GM23338 (cell line): ENCODE measurements at regions not wholly inside any gene's neighbourhood (a gene's known extent, or its start where the extent isn't known, plus 50 kb on each side); places are given as distances from the start of the nearest gene placed in this dataset.

Experiments
- ATAC-seq: fragments of 200-7000 bp; cut with Tn5 transposase; 3 replicates; pipeline ENCODE4 v1.9.1; 2020
- DNase-seq: peaks from one replicate; pipeline ENCODE4 v3.0.0-alpha.2; 2015; ENCODE audit warnings: low spot score
- H2AFZ ChIP-seq: fragments of 200-600 bp; sonication (generic); 2 replicates; pipeline ENCODE4 v1.8.0; 2016; ENCODE audit warnings: antibody characterized with exemption, mild to moderate bottlenecking, moderate library complexity
- H3F3A ChIP-seq: fragments of 200-600 bp; sonication (generic); replicated peaks from 2 replicates; pipeline ENCODE4 v1.8.0; 2017; ENCODE audit warnings: antibody characterized with exemption, mixed run types, low read depth
- H3K27ac ChIP-seq: fragments of 200-600 bp; sonication (generic); 2 replicates; pipeline ENCODE4 v1.6.1; 2016; ENCODE audit warnings: low read depth
- H3K27me3 ChIP-seq: fragments of 200-600 bp; sonication (generic); 2 replicates; pipeline ENCODE4 v1.8.0; 2016; ENCODE audit warnings: mild to moderate bottlenecking, mixed run types, moderate library complexity; ENCODE audit not compliant: insufficient read depth
- H3K36me3 ChIP-seq: fragments of 200-600 bp; sonication (generic); 2 replicates; pipeline ENCODE4 v1.8.0; 2016; ENCODE audit warnings: mild to moderate bottlenecking; ENCODE audit not compliant: insufficient read depth
- H3K4me1 ChIP-seq: fragments of 200-600 bp; sonication (generic); 2 replicates; pipeline ENCODE4 v1.8.0; 2016; ENCODE audit warnings: mild to moderate bottlenecking, moderate library complexity; ENCODE audit not compliant: insufficient read depth
- H3K4me2 ChIP-seq: fragments of 200-600 bp; sonication (generic); 2 replicates; pipeline ENCODE4 v1.7.1; 2017; ENCODE audit warnings: mixed run types
- H3K4me3 ChIP-seq: fragments of 200-600 bp; sonication (generic); 2 replicates; pipeline ENCODE4 v1.6.1; 2016; ENCODE audit warnings: mixed run types
- H3K79me2 ChIP-seq: fragments of 200-600 bp; sonication (generic); replicated peaks from 2 replicates; pipeline ENCODE4 v1.8.0; 2017; ENCODE audit warnings: mild to moderate bottlenecking; ENCODE audit not compliant: insufficient read depth
- H3K9me2 ChIP-seq: fragments of 200-600 bp; sonication (generic); 2 replicates; pipeline ENCODE4 v1.8.0; 2017; ENCODE audit not compliant: insufficient read depth
- H4K20me1 ChIP-seq: fragments of 200-600 bp; sonication (generic); replicated peaks from 2 replicates; pipeline ENCODE4 v1.8.0; 2017; ENCODE audit warnings: mild to moderate bottlenecking; ENCODE audit not compliant: insufficient read depth
- H3K27ac Mint-ChIP-seq: 2 replicates; pipeline ENCODE4 v1.8.0; 2020; ENCODE audit warnings: inconsistent platforms, mild to moderate bottlenecking, moderate library complexity, mixed read lengths
- H3K27me3 Mint-ChIP-seq: 3 replicates; pipeline ENCODE4 v1.8.0; 2022; ENCODE audit warnings: low read depth, mild to moderate bottlenecking, moderate library complexity, mixed read lengths, inconsistent platforms; ENCODE audit not compliant: insufficient read depth, poor library complexity
- H3K36me3 Mint-ChIP-seq: 3 replicates; pipeline ENCODE4 v1.8.0; 2021; ENCODE audit warnings: low read depth, mild to moderate bottlenecking, inconsistent platforms, moderate library complexity, mixed read lengths
- H3K4me1 Mint-ChIP-seq: 3 replicates; pipeline ENCODE4 v1.8.0; 2020; ENCODE audit warnings: mild to moderate bottlenecking, inconsistent platforms, mixed read lengths
- H3K4me3 Mint-ChIP-seq: 3 replicates; pipeline ENCODE4 v1.8.0; 2021; ENCODE audit warnings: moderate library complexity, mild to moderate bottlenecking, inconsistent platforms, mixed read lengths
- H3K9me3 Mint-ChIP-seq: 3 replicates; pipeline ENCODE4 v1.8.0; 2020; ENCODE audit warnings: moderate library complexity, mild to moderate bottlenecking, inconsistent platforms, mixed read lengths
- CREB1 ChIP-seq: fragments of 250-450 bp; sonication (Bioruptor Pico); IDR thresholded peaks from 2 replicates; pipeline ENCODE4 v1.5.0; 2020; ENCODE audit warnings: low read depth, mild to moderate bottlenecking, moderate library complexity
- CTCF ChIP-seq, 2 experiments: fragments of 200-600 bp in 1 of 2; sonication (generic) in 1 of 2; conservative IDR thresholded peaks; 2 replicates each; pipeline versions ENCODE4 v1.5.1 to v1.6.1; 2016 to 2017; ENCODE audit warnings: antibody characterized with exemption in 2 of 2, low read depth in 2 of 2, mild to moderate bottlenecking in 2 of 2, moderate library complexity in 1 of 2
- ETS1 ChIP-seq: IDR thresholded peaks from 2 replicates; pipeline ENCODE4 v1.6.1; 2016; ENCODE audit warnings: antibody characterized with exemption
- EZH2 ChIP-seq: fragments of 200-600 bp; sonication (generic); IDR thresholded peaks from one replicate; pipeline ENCODE4 v1.8.0; 2017; ENCODE audit warnings: antibody characterized with exemption, mild to moderate bottlenecking, low read depth; ENCODE audit not compliant: unreplicated experiment
- EZH2phosphoT487 ChIP-seq: fragments of 200-600 bp; sonication (generic); IDR thresholded peaks from one replicate; pipeline ENCODE4 v1.8.1; 2018; ENCODE audit warnings: antibody characterized with exemption; ENCODE audit not compliant: unreplicated experiment
- JUNB ChIP-seq: IDR thresholded peaks from one replicate; pipeline ENCODE4 v1.6.1; 2016; ENCODE audit warnings: antibody characterized with exemption; ENCODE audit not compliant: unreplicated experiment
- NANOG ChIP-seq: IDR thresholded peaks from 2 replicates; pipeline ENCODE4 v1.6.1; 2016; ENCODE audit warnings: antibody characterized with exemption, borderline replicate concordance
- REST ChIP-seq: IDR thresholded peaks from one replicate; pipeline ENCODE4 v1.6.1; 2018; ENCODE audit warnings: antibody characterized with exemption; ENCODE audit not compliant: unreplicated experiment
- ZNF331 ChIP-seq: fragments of 250-450 bp; sonication (Bioruptor Pico); IDR thresholded peaks from 2 replicates; pipeline ENCODE4 v1.5.0; 2020; ENCODE audit warnings: low read depth, mild to moderate bottlenecking, moderate library complexity
- ZNF462 ChIP-seq: fragments of 250-450 bp; sonication (Bioruptor Pico); IDR thresholded peaks from 2 replicates; pipeline ENCODE4 v1.5.0; 2020; ENCODE audit warnings: mild to moderate bottlenecking, moderate library complexity

GRCh38 chr6:79421707-79422484 lies 115.3 kb downstream of the LCA5 start (continued):
- TF ChIP-seq ZNF462 (CRISPR knock-in tag) (no peak), JUNB (no peak), ZNF331 (CRISPR knock-in tag) (no peak), CREB1 (no peak), EZH2phosphoT487 (no peak)

- Histone ChIP-seq H3K4me2 (no peak overlapping the region), H3K4me1 (0 out of 2 replicates have a peak, but pooled peaks cover 4% of the 10 kb centered on the region), H4K20me1 (no peaks in the 10 kb centered on the region), H3K36me3 (no peaks in the 10 kb centered on the region), H3K27me3 (no peaks in the 10 kb centered on the region), H3K27ac (no peak overlapping the region), H3K79me2 (no peaks in the 10 kb centered on the region), H2AFZ (peak overlapping the region; percentile 67; the same call in 1 of the 2 replicates), H3F3A (no peaks in the 10 kb centered on the region), H3K4me3 (no peak overlapping the region), H3K9me2 (no peaks in the 10 kb centered on the region; the same call in 1 of the 2 replicates)
- Mint-ChIP-seq H3K9me3 (no peaks in the 10 kb centered on the region), H3K27me3 (no peaks in the 10 kb centered on the region), H3K4me3 (no peak overlapping the region), H3K4me1 (no peaks in the 10 kb centered on the region; the same call in 1 of the 3 replicates), H3K27ac (no peak overlapping the region), H3K36me3 (no peaks in the 10 kb centered on the region)
- no peak for DNase-seq
- TF ChIP-seq CTCF (conservative IDR thresholded peaks at IDR 0.05; ENCODE audit: low read depth in 2 of 2) = no peak
- TF ChIP-seq NANOG = no peak
- TF ChIP-seq ETS1 = no peak
- no peak for TF ChIP-seq EZH2
- no peak for TF ChIP-seq REST
- ATAC-seq = no peak
These were observed 116.2 kb downstream of the LCA5 start for GRCh38 chr6:79421001-79421411.
